ENCODE measurements at regions not wholly inside any gene's neighbourhood (a gene's known extent, or its start where the extent isn't known, plus 50 kb on each side); places are given as distances from the start of the nearest gene placed in this dataset.

DNA sequence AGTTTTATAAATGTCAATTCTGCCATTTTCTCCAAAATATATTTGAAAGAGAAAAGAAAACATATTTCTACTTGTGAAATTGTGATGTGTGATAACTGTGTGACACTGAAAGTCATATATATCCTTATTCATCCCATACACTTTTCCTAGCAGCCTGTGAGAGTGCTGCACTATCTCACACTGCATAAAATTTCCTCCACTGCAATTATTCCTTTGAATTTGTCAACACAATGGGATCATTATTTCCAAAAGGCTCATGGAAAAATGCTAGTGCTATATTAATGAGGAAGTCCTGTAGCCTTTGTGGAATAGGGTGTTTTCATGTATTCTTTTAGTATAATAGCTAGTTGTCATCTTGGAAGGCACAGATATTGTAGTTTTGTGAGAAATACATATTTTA lies 504.1 kb downstream of the RPL10L start:
- TF ChIP-seq FOXM1 (IDR thresholded peaks at IDR 0.05; ENCODE audit: borderline replicate concordance, low read depth) = no peak
- TF ChIP-seq, protein P1, sequence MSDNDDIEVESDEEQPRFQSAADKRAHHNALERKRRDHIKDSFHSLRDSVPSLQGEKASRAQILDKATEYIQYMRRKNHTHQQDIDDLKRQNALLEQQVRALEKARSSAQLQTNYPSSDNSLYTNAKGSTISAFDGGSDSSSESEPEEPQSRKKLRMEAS (IDR thresholded peaks at IDR 0.05) = no peak
- TF ChIP-seq, protein P2, sequence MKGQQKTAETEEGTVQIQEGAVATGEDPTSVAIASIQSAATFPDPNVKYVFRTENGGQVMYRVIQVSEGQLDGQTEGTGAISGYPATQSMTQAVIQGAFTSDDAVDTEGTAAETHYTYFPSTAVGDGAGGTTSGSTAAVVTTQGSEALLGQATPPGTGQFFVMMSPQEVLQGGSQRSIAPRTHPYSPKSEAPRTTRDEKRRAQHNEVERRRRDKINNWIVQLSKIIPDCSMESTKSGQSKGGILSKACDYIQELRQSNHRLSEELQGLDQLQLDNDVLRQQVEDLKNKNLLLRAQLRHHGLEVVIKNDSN (IDR thresholded peaks at IDR 0.05) = no peak

DNA sequence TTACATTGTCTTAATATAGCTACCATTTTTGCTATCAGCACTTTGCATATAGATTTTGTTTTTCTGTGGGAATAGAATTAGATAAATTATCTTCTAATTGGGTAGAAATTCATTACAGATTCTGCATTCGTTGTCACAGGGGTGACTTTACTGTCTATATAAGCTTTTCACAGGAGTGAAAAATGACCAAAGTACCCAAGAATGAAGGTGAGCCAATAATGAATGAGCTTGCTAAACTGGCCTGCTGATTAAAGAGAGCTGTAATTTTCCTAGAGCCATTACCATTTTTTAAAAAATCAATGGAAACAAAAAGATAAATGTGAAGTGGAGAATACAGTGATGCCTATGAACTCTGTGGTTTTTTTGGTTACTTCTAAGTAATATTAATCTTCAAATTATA lies 504.6 kb downstream of the RPL10L start:
- no peak for TF ChIP-seq CEBPB (IDR thresholded peaks at IDR 0.05)
- TF ChIP-seq EGR1 (IDR thresholded peaks at IDR 0.05) = no peak
- TF ChIP-seq YY1 (IDR thresholded peaks at IDR 0.05; ENCODE audit: low read depth) = no peak
- TF ChIP-seq ZBTB7A (IDR thresholded peaks at IDR 0.05; ENCODE audit: low read depth) = no peak
- TF ChIP-seq, protein P3, sequence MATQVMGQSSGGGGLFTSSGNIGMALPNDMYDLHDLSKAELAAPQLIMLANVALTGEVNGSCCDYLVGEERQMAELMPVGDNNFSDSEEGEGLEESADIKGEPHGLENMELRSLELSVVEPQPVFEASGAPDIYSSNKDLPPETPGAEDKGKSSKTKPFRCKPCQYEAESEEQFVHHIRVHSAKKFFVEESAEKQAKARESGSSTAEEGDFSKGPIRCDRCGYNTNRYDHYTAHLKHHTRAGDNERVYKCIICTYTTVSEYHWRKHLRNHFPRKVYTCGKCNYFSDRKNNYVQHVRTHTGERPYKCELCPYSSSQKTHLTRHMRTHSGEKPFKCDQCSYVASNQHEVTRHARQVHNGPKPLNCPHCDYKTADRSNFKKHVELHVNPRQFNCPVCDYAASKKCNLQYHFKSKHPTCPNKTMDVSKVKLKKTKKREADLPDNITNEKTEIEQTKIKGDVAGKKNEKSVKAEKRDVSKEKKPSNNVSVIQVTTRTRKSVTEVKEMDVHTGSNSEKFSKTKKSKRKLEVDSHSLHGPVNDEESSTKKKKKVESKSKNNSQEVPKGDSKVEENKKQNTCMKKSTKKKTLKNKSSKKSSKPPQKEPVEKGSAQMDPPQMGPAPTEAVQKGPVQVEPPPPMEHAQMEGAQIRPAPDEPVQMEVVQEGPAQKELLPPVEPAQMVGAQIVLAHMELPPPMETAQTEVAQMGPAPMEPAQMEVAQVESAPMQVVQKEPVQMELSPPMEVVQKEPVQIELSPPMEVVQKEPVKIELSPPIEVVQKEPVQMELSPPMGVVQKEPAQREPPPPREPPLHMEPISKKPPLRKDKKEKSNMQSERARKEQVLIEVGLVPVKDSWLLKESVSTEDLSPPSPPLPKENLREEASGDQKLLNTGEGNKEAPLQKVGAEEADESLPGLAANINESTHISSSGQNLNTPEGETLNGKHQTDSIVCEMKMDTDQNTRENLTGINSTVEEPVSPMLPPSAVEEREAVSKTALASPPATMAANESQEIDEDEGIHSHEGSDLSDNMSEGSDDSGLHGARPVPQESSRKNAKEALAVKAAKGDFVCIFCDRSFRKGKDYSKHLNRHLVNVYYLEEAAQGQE (IDR thresholded peaks at IDR 0.05; ENCODE audit: low read depth) = no peak
- TF ChIP-seq CREB1 (IDR thresholded peaks at IDR 0.05; ENCODE audit: low read depth) = no peak
- no peak for TF ChIP-seq RAD21 (IDR thresholded peaks at IDR 0.05; ENCODE audit: low read depth)
- TF ChIP-seq NFIC (IDR thresholded peaks at IDR 0.05) = no peak
- TF ChIP-seq, protein P2 (IDR thresholded peaks at IDR 0.05) = no peak
- TF ChIP-seq FOXM1 (IDR thresholded peaks at IDR 0.05; ENCODE audit: borderline replicate concordance, low read depth) = no peak

DNA sequence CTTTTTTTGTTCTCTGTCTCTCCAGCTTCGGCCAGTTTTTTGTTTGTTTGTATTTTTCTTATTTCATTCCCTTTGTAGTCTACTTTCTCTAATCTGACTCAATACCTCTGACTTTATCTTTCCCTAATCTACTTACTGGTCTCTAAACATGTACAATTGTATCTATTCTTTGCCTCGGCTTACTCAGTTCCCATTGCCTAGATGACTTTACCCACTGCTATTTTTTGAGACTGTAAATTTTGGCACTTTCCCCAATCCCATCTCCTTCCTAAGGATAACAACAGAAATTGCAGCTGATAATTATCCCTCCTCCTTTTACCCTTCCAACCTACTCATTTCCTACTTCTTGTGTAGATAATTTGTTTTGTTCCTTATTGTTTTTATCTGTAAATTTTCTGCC lies 511.1 kb downstream of the RPL10L start:
- TF ChIP-seq RAD21 (IDR thresholded peaks at IDR 0.05; ENCODE audit: low read depth) (no peak), NFIC (IDR thresholded peaks at IDR 0.05) (no peak), TAF1 (IDR thresholded peaks at IDR 0.05; ENCODE audit: low read depth) (no peak), EGR1 (IDR thresholded peaks at IDR 0.05) (no peak), CREB1 (IDR thresholded peaks at IDR 0.05; ENCODE audit: low read depth) (no peak), FOXM1 (IDR thresholded peaks at IDR 0.05; ENCODE audit: borderline replicate concordance, low read depth) (no peak)
- TF ChIP-seq, protein P2 (IDR thresholded peaks at IDR 0.05) = no peak
- TF ChIP-seq, protein P3 (IDR thresholded peaks at IDR 0.05; ENCODE audit: low read depth) = no peak
- TF ChIP-seq, protein P1 (IDR thresholded peaks at IDR 0.05) = no peak

DNA sequence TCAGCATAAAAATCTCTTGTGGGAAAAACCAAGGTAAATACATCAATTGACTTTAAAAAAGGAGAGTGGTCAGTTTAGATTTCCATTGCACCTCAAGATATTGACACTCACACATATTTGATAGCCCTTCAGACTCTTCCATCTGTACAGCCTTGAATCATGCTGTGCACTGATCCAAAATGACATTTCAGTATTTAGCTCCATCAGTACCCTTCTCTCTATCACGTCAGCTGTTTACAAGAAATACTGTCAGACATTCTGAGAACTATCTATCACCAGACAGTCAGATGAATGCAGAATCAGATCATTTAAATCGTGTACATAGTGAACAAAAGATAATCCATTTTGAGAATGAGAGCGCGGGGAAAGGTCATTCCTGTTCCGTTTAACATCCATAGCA lies 511.9 kb downstream of the RPL10L start:
- TF ChIP-seq CEBPB (IDR thresholded peaks at IDR 0.05) (no peak), EP300 (IDR thresholded peaks at IDR 0.05; ENCODE audit: borderline replicate concordance) (no peak), TCF12 (IDR thresholded peaks at IDR 0.05; ENCODE audit: low read depth) (no peak), TAF1 (IDR thresholded peaks at IDR 0.05; ENCODE audit: low read depth) (no peak), EGR1 (IDR thresholded peaks at IDR 0.05) (no peak), YY1 (IDR thresholded peaks at IDR 0.05; ENCODE audit: low read depth) (no peak), NFIC (IDR thresholded peaks at IDR 0.05) (no peak), FOXM1 (IDR thresholded peaks at IDR 0.05; ENCODE audit: borderline replicate concordance, low read depth) (no peak), CREB1 (IDR thresholded peaks at IDR 0.05; ENCODE audit: low read depth) (no peak), TEAD4 (IDR thresholded peaks at IDR 0.05) (no peak)
- TF ChIP-seq, protein P2 (IDR thresholded peaks at IDR 0.05) = no peak
- TF ChIP-seq, protein P1 (IDR thresholded peaks at IDR 0.05) = no peak

DNA sequence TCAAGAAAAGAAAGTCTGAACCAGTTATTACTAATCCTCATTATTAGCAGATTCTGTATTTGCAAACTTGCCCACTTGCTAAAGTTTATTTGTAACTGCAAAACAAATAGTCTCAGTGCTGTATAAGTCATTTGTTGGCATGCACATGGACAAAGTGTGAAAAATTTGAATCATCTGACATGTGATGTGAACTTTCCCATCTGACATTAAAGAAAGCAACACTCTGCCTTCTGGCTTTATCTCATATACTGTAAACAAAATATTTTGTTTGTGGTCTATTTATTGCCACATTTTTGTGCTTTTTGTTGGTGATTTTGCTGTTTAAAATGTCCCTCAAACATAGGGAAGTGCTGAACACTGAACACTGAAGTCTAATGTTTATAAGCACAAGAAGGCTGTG lies 513.8 kb downstream of the RPL10L start:
- no peak for TF ChIP-seq TEAD4 (IDR thresholded peaks at IDR 0.05)
- no peak for TF ChIP-seq TAF1 (IDR thresholded peaks at IDR 0.05; ENCODE audit: low read depth)
- no peak for TF ChIP-seq RAD21 (IDR thresholded peaks at IDR 0.05; ENCODE audit: low read depth)
- TF ChIP-seq EGR1 (IDR thresholded peaks at IDR 0.05) = no peak
- TF ChIP-seq TCF12 (IDR thresholded peaks at IDR 0.05; ENCODE audit: low read depth) = no peak
- no peak for TF ChIP-seq NFIC (IDR thresholded peaks at IDR 0.05)

DNA sequence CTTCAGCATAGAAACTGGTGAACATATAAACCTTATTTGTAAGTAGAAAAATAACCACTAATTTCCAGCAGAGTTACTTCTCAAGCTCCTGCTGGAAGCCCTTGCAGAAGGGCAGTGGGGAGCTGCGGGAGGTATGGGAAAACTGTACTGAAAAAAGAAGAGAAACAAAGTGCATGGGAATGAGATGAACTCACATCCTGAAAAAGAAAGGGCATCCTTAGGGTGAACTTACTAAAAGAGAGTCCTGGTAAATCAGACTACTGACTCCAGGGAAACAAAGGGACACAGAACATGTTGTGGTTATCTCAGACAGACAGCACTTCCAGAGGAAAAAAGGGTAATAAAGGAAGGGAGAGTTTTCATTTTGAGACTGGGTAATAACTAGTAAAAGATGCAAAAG lies 515.1 kb downstream of the RPL10L start:
- TF ChIP-seq RAD21 (IDR thresholded peaks at IDR 0.05; ENCODE audit: low read depth) = no peak
- TF ChIP-seq EP300 (IDR thresholded peaks at IDR 0.05; ENCODE audit: borderline replicate concordance) = no peak
- no peak for TF ChIP-seq EGR1 (IDR thresholded peaks at IDR 0.05)
- no peak for TF ChIP-seq TCF12 (IDR thresholded peaks at IDR 0.05; ENCODE audit: low read depth)
- TF ChIP-seq CEBPB (IDR thresholded peaks at IDR 0.05) = no peak
- TF ChIP-seq, protein P2 (IDR thresholded peaks at IDR 0.05) = no peak
- TF ChIP-seq YY1 (IDR thresholded peaks at IDR 0.05; ENCODE audit: low read depth) = no peak
- TF ChIP-seq TAF1 (IDR thresholded peaks at IDR 0.05; ENCODE audit: low read depth) = no peak
- TF ChIP-seq CREB1 (IDR thresholded peaks at IDR 0.05; ENCODE audit: low read depth) = no peak
- no peak for TF ChIP-seq TEAD4 (IDR thresholded peaks at IDR 0.05)
- TF ChIP-seq FOXM1 (IDR thresholded peaks at IDR 0.05; ENCODE audit: borderline replicate concordance, low read depth) = no peak
- no peak for TF ChIP-seq ZBTB7A (IDR thresholded peaks at IDR 0.05; ENCODE audit: low read depth)
- TF ChIP-seq, protein P1 (IDR thresholded peaks at IDR 0.05) = no peak
